ENCODE measurements at regions not wholly inside any gene's neighbourhood (a gene's known extent, or its start where the extent isn't known, plus 50 kb on each side); places are given as distances from the start of the nearest gene placed in this dataset.

DNA sequence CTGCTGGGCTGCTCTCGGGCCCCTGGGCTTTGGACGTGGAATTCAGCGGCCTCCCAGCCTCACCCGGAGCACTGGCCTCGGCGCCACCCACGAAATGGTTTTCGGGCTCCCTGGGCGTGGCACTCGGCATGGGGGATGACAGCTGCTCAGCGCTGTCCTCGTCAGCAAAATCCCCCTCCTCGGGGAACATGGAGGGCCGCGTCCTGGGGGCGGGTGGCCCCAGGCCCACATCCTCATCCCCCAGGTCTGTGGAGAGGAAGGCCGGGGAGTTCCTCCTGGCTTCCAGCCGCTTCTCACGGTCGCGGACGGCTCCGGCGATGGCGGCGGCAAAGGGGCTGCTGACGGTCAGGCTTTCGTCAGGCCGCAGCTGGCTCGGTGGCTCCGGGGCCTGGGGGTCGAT is 88.4 kb downstream of the CTTN start:
- DNase-seq (ENCODE audit: low spot score), result no peak

DNA sequence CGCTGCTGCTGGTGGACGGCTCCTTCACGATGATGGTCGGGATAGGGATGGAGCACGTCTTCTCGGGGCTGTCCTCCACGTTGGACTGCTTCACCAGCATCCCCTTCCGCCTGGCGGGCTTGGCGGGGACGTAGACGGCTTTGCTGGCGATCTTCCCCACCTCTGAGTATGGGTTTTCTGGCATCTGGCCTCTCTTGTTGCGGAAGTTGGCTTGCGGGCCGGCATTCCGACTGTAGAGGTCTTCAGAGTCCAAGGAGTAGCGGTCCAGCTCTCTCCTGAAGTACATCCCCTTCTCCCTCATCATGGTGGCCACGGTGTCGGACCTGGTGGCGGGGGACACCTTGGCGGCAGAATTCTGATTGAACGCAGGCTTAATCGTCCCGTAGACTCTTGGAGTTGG is 88.8 kb downstream of the CTTN start:
- DNase-seq (ENCODE audit: low spot score), result no peak

GRCh38 chr11:70487756-70488155 is 89.4 kb downstream of the CTTN start:
- DNase-seq (ENCODE audit: low spot score), result no peak

- no peak for DNase-seq (ENCODE audit: low spot score)
Observed at GRCh38 chr11:70488171-70488703, 89.9 kb downstream of the CTTN start.

DNA sequence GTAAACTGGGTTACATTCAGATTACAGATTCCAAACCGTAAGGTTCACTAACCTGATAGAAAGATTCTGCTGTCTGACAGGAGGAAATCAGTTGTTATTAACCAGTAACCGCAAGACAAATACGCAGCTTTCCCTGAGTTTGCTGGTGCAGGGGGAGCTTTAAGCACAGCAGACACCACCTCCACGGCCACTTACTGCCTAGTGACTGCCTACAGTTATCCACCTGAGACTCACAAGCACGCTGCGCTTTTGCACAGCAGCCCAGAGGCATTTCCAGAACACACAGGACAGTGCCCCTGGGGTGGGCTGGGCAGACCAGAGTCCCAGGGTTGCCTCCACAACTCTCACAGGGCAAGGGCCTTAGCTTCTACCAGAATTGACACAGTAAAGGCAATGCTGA is 90.9 kb downstream of the CTTN start:
- no peak for DNase-seq (ENCODE audit: low spot score)

- no peak for DNase-seq (ENCODE audit: low spot score)
Observed at GRCh38 chr11:70490208-70490607, 91.9 kb downstream of the CTTN start.

GRCh38 chr11:70490723-70491558 is 92.6 kb downstream of the CTTN start:
- no peak for DNase-seq (ENCODE audit: low spot score)

GRCh38 chr11:70491696-70492472 is 93.6 kb downstream of the CTTN start:
- DNase-seq (ENCODE audit: low spot score), result no peak

DNA sequence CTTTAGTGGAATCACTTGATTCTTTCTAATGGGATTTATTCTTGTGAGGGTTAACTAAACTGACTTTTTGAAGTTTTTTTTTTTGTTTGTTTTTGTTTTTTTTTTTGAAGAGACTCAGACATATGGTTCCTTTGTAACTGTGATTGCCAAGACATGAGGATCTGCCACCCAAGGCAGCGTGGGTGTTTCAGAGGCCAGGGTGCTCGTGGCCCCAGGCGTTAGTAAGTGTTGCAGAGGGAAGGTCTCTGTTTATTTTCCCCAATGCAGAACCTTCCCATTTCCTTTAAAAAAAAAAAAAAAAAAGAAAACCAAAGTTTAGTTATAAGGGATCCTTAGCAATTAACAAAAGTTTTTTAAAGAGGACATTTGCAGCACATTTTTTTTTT is 94.8 kb downstream of the CTTN start:
- no peak for DNase-seq (ENCODE audit: low spot score)

GRCh38 chr11:70493891-70494290 is 95.6 kb downstream of the CTTN start:
- no peak for DNase-seq (ENCODE audit: low spot score)

DNA sequence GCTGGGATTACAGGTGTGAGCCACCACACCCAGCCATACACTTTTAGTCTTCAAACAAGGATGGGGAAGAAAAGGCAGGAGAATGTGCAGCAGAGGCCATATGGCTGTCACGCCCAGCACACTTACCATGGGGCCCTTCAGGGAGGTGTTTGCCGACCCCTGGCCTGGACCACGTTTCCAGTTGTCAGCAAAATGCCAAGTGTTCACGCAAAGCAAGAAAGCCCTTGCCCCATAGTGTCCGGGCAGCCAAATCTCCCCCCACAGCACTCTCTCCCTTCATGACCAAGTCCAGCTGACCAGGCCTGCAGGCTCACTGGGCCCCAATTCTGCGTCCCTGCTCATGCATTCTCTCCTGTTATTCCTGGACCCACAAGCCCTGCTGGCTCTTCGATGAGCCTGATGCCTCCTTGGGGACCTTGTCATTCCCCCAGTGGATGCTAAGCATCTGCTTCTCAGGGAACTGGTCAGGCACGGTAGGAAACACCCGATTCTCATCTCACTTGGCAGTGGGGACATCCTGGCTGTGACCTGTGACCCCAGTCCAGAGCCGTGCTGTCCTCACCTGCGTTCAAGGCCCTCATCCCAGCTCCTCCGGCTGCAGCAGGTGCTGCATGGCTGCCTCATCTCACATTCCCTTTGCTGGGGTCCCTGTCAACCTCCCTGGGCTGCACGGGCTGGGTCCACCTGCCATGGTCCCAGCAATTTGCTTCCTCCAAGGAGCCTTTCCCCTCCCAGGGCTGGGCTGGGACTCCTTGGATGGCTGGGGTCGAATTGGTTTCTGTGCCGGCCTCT is 96.4 kb downstream of the CTTN start:
- no peak for DNase-seq (ENCODE audit: low spot score)

- DNase-seq (ENCODE audit: low spot score), result no peak
Observed at GRCh38 chr11:70495351-70496310, 97.3 kb downstream of the CTTN start.

DNA sequence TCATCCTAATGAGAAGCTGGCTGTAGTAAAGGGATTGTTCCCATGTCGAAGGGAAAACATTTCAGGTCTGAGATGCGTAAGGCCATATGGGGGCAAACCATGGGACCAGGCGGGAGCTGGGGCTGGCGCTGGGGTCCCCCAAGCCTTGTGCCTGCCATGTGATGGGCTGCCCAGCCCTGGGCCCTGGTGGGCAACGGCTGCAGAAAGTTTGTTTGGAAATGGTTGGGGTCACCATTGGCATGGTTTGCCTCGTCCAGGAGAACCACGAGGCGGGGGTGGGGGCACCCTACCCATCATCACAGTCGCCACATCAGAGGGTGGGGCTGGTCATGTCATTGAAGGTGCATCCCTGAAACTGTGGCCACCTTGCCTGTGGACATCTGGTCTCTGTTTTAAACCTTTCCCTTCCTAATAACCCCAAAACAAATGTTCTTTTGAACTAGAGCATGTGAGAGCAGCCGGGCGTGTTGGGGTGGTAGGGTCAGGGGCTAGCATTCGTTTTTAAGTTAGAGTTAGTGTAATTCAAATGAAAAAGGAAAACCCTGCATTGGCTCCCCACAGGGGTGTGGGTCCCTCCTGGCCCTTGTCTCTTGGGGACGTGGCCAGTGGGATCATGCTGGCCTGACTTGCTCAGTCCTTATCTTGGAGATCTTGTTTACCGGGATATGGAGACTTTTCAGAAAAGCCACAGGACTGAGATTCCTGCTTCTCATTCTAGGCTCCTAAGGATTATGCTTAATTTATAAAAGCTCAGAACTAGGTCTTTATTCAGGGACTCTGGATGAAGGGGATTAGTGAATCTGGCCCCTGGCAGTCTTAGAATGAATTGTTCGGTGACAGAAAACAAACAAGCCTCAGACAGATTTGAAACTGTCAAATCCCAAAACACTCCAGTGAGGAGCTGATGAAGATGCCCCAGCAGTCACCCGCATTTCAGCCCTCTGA is 98.5 kb downstream of the CTTN start:
- DNase-seq (ENCODE audit: low spot score), result no peak

DNA sequence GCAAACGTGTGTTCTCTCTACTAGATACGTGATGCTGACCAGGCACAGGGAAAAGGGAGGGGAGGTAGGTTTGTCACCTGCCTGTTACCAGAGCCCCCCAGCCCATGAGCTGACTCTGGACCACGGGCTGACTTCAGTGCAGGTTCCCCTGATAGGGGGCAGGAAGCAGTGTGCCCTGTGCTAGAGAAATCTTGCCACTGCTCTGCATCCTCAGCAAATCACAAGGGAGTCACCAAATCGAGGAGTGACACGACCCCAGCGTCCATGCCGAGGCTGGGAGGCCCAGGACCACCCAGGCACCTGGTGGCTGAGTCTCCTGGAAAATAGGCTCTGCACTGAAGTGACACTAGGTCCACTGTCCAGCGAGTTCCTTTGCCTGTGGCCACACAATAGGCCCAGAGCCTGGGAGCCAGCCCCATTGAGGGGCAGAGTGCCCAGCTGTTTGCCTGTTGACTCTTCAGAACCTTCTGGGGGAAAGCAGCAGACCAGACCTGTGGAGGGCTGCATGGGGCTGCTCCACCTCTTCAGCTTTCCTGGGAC is 99.3 kb downstream of the CTTN start:
- no peak for DNase-seq (ENCODE audit: low spot score)

DNA sequence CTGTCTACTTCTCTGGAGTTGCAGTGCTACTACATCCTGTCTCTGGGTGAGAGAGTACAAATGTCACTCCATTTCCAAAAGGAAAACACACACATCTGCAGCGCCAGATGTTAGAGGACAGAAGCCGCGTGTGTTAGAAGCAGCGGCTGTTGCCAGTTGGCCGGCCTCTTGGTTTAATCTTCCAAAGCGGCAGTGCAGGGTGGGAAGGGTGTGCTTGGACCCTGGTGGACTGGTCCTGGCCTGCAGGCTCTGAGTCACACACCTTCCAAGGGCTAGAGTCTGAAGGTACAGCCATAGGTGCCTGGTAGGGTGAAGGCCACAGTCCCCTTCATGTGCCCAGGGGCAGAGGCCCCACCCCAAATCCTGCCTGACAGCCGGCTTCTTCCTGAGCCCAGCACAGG is 99.8 kb downstream of the CTTN start:
- DNase-seq (ENCODE audit: low spot score), result no peak

GRCh38 chr11:70498976-70499801 is 100.9 kb downstream of the CTTN start:
- no peak for DNase-seq (ENCODE audit: low spot score)

- no peak for DNase-seq (ENCODE audit: low spot score)
Observed at GRCh38 chr11:70500076-70500847, 101.9 kb downstream of the CTTN start.
